Upper lobe of left lung (tissue), 6 donors: ENCODE measurements at regions not wholly inside any gene's neighbourhood (a gene's known extent, or its start where the extent isn't known, plus 50 kb on each side); places are given as distances from the start of the nearest gene placed in this dataset.

Source experiments
- ATAC-seq, 2 donors: fragments of 200-7000 bp; cut with Tn5 transposase; one replicate each; pipeline ENCODE4 v1.9.1; 2022; ENCODE audit warnings: mild to moderate bottlenecking in 2 of 2, moderate library complexity in 2 of 2; ENCODE audit not compliant: low FRiP score in 2 of 2
- DNase-seq, 2 donors: peaks; one replicate each; pipeline ENCODE4 v3.0.0-alpha.2; 2019 to 2020
- H3K27ac ChIP-seq, 4 donors: fragments of 200-600 bp; sonication (generic); one replicate each; pipeline ENCODE4 v1.5.1; 2016 to 2019
- H3K27me3 ChIP-seq, 4 donors: fragments of 200-600 bp; sonication (generic); one replicate each; pipeline ENCODE4 v1.5.1; 2017 to 2019
- H3K36me3 ChIP-seq, 4 donors: fragments of 200-600 bp; sonication (generic); one replicate each; pipeline ENCODE4 v1.5.1; 2016 to 2019
- H3K4me1 ChIP-seq, 4 donors: fragments of 200-600 bp; sonication (generic); one replicate each; pipeline ENCODE4 v1.5.1; 2018 to 2019
- H3K4me3 ChIP-seq, 4 donors: fragments of 200-600 bp; sonication (generic); one replicate each; pipeline ENCODE4 v1.5.1; 2017 to 2019; ENCODE audit warnings: mild to moderate bottlenecking in 2 of 4, moderate library complexity in 1 of 4
- H3K9me3 ChIP-seq, 4 donors: fragments of 200-600 bp; sonication (generic); one replicate each; pipeline ENCODE4 v1.5.1; 2018 to 2019
- EP300 ChIP-seq, 4 donors: sonication (generic); formaldehyde crosslinking; IDR thresholded peaks; one replicate each; pipeline ENCODE4 v1.5.1; 2017; ENCODE audit warnings: antibody characterized with exemption in 4 of 4, control low read depth in 2 of 4
- POLR2A ChIP-seq, 4 donors: fragments of 450-650 bp; IDR thresholded peaks; one replicate each; pipeline ENCODE4 v1.5.1; 2016 to 2017; ENCODE audit warnings: antibody characterized with exemption in 4 of 4, mild to moderate bottlenecking in 2 of 4
- POLR2AphosphoS5 ChIP-seq, 2 donors: sonication (generic); formaldehyde crosslinking; IDR thresholded peaks; one replicate each; pipeline ENCODE4 v1.5.1; 2017; ENCODE audit warnings: antibody characterized with exemption in 2 of 2
- WGBS, 2 donors: methylation state at CpG; one replicate each; pipeline ENCODE4 v1.1.5; 2017 to 2018; 5-methylcytosine and 5-hydroxymethylcytosine counted together
- TF ChIP-seq, protein P1 (sequence below), 6 experiments: fragments of 450-650 bp in 4 of 6; fragments of 200-600 bp in 2 of 6; sonication (generic) in 2 of 6; IDR thresholded peaks; one replicate each; pipeline ENCODE4 v1.5.1; 2016 to 2019; ENCODE audit warnings: antibody characterized with exemption in 6 of 6
- donor health status: DM: no; HTN: no; CAD: no; lungs with moderate emphysema.
- donor health status: DM: no; HTN: yes; CAD: no; lungs with severe emphysema.

GRCh38 chr9:26745111-26745510 is 147.5 kb downstream of the CAAP1 start:
- no peak overlapping the region for H3K27ac ChIP-seq
- no peaks in the 10 kb centered on the region for H3K4me1 ChIP-seq
- no peak for ATAC-seq
- no peak overlapping the region for H3K4me3 ChIP-seq
- TF ChIP-seq POLR2A (IDR thresholded peaks at IDR 0.05) (no peak), POLR2AphosphoS5 (IDR thresholded peaks at IDR 0.05) (no peak), EP300 (IDR thresholded peaks at IDR 0.05) (no peak)
- TF ChIP-seq, protein P1, sequence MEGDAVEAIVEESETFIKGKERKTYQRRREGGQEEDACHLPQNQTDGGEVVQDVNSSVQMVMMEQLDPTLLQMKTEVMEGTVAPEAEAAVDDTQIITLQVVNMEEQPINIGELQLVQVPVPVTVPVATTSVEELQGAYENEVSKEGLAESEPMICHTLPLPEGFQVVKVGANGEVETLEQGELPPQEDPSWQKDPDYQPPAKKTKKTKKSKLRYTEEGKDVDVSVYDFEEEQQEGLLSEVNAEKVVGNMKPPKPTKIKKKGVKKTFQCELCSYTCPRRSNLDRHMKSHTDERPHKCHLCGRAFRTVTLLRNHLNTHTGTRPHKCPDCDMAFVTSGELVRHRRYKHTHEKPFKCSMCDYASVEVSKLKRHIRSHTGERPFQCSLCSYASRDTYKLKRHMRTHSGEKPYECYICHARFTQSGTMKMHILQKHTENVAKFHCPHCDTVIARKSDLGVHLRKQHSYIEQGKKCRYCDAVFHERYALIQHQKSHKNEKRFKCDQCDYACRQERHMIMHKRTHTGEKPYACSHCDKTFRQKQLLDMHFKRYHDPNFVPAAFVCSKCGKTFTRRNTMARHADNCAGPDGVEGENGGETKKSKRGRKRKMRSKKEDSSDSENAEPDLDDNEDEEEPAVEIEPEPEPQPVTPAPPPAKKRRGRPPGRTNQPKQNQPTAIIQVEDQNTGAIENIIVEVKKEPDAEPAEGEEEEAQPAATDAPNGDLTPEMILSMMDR (IDR thresholded peaks at IDR 0.05), result no peak
- no peaks in the 10 kb centered on the region for H3K9me3 ChIP-seq
- H3K36me3 ChIP-seq, result no peaks in the 10 kb centered on the region
- 81 to 86% methylated on average over 4 of the region's 4 CpGs for WGBS, 2 donors
- DNase-seq, result no peak
- H3K27me3 ChIP-seq, result no peaks in the 10 kb centered on the region

- no peak for ATAC-seq
Measured at GRCh38 chr9:26744191-26744965, 148.2 kb downstream of the CAAP1 start.

GRCh38 chr9:26742828-26743476 is 149.7 kb downstream of the CAAP1 start:
- H3K36me3 ChIP-seq, result no peaks in the 10 kb centered on the region
- WGBS, 2 donors, result 21 to 55% methylated on average over 2 of the region's 2 CpGs
- TF ChIP-seq POLR2A (IDR thresholded peaks at IDR 0.05), result no peak
- no peak for TF ChIP-seq EP300 (IDR thresholded peaks at IDR 0.05)
- TF ChIP-seq, protein P1 (IDR thresholded peaks at IDR 0.05), result no peak
- TF ChIP-seq POLR2AphosphoS5 (IDR thresholded peaks at IDR 0.05), result no peak
- no peaks in the 10 kb centered on the region for H3K9me3 ChIP-seq
- H3K4me1 ChIP-seq, result no peaks in the 10 kb centered on the region
- DNase-seq (no peak), ATAC-seq (no peak)
- no peak overlapping the region for H3K4me3 ChIP-seq
- H3K27me3 ChIP-seq, result no peaks in the 10 kb centered on the region
- no peak overlapping the region for H3K27ac ChIP-seq

More at GRCh38 chr9:26744191-26744965, 148.2 kb downstream of the CAAP1 start:
- Histone ChIP-seq H3K36me3 (no peaks in the 10 kb centered on the region), H3K27ac (no peak overlapping the region), H3K4me1 (no peaks in the 10 kb centered on the region), H3K4me3 (no peak overlapping the region), H3K9me3 (no peaks in the 10 kb centered on the region), H3K27me3 (no peaks in the 10 kb centered on the region)
- no peak for DNase-seq
- WGBS, 2 donors, result 42% methylated on average over 2 of the region's 2 CpGs
- TF ChIP-seq POLR2AphosphoS5 (IDR thresholded peaks at IDR 0.05) (no peak), EP300 (IDR thresholded peaks at IDR 0.05) (no peak), POLR2A (IDR thresholded peaks at IDR 0.05) (no peak)
- TF ChIP-seq, protein P1 (IDR thresholded peaks at IDR 0.05), result peak; percentile 47 to 78 (median 61)

DNA sequence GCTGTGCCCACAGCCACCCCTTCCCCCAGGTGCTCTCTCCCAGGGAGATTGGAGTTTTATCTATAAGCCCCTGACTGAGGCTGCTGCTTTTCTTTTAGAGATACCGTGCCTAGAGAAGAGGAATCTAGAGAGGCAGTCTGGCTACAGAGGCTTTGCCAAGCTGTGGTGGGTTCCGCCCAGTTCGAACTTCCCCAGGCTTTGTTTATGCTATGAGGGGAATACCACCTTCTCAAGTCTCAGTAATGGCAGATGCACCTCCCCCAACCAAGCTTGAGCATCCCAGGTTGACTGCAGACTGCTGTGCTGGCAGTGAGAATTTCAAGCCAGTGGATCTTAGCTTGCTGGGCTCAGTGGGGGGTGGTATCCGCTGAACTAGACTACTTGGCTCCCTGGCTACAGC is 157.4 kb downstream of the CAAP1 start:
- Histone ChIP-seq H3K27ac (no peak overlapping the region), H3K4me3 (no peak overlapping the region), H3K36me3 (no peaks in the 10 kb centered on the region), H3K9me3 (no peaks in the 10 kb centered on the region), H3K27me3 (no peaks in the 10 kb centered on the region), H3K4me1 (no peaks in the 10 kb centered on the region)
- DNase-seq (no peak), ATAC-seq (no peak)
- WGBS, 2 donors, result 78 to 85% methylated on average over 4 of the region's 4 CpGs
- TF ChIP-seq POLR2A (IDR thresholded peaks at IDR 0.05) (no peak), EP300 (IDR thresholded peaks at IDR 0.05) (no peak), POLR2AphosphoS5 (IDR thresholded peaks at IDR 0.05) (no peak)
- TF ChIP-seq, protein P1 (IDR thresholded peaks at IDR 0.05), result no peak
